ENCODE measurements at regions not wholly inside any gene's neighbourhood (a gene's known extent, or its start where the extent isn't known, plus 50 kb on each side); places are given as distances from the start of the nearest gene placed in this dataset.

- CTCF ChIA-PET: interaction anchor here (1.0 kb wide), 1 partner anchor 13 kb away, joined by 3 read pairs; no protein-coding TSS in a partner anchor
Measured at GRCh38 chr2:223541546-223541945, 60.6 kb downstream of the SCG2 start.

GRCh38 chr2:223542501-223542900 is 59.7 kb downstream of the SCG2 start:
- Mint-ChIP-seq H3K27me3 (peaks cover 7% of the 10 kb centered on the region), H3K4me1 (ENCODE audit: low read depth) (no peaks in the 10 kb centered on the region), H3K9me3 (no peaks in the 10 kb centered on the region), H3K36me3 (ENCODE audit: low read depth) (no peaks in the 10 kb centered on the region), H3K27ac (no peak overlapping the region), H3K4me3 (no peak overlapping the region)
- ChIA-PET POLR2A (no interaction called here), CTCF (interaction anchor here (1.0 to 1.8 kb wide), 2 partner anchors 12 to 82 kb away, joined by 3 read pairs; no protein-coding TSS in a partner anchor)
- no peak for ATAC-seq
- DNase-seq: no peak
- TF ChIP-seq, protein P1, sequence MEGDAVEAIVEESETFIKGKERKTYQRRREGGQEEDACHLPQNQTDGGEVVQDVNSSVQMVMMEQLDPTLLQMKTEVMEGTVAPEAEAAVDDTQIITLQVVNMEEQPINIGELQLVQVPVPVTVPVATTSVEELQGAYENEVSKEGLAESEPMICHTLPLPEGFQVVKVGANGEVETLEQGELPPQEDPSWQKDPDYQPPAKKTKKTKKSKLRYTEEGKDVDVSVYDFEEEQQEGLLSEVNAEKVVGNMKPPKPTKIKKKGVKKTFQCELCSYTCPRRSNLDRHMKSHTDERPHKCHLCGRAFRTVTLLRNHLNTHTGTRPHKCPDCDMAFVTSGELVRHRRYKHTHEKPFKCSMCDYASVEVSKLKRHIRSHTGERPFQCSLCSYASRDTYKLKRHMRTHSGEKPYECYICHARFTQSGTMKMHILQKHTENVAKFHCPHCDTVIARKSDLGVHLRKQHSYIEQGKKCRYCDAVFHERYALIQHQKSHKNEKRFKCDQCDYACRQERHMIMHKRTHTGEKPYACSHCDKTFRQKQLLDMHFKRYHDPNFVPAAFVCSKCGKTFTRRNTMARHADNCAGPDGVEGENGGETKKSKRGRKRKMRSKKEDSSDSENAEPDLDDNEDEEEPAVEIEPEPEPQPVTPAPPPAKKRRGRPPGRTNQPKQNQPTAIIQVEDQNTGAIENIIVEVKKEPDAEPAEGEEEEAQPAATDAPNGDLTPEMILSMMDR (IDR thresholded peaks at IDR 0.05): no peak
- intact Hi-C loops (cut with micrococcal nuclease): no loop called here

More at GRCh38 chr2:223541546-223541945, 60.6 kb downstream of the SCG2 start:
- no peaks in the 10 kb centered on the region for H3K9me3 Mint-ChIP-seq
- DNase-seq (no peak), ATAC-seq (no peak)
- POLR2A ChIA-PET: no interaction called here
- peaks cover 7% of the 10 kb centered on the region for H3K27me3 Mint-ChIP-seq
- H3K36me3 Mint-ChIP-seq (ENCODE audit: low read depth): no peaks in the 10 kb centered on the region
- TF ChIP-seq, protein P1 (IDR thresholded peaks at IDR 0.05): no peak
- H3K27ac Mint-ChIP-seq: no peak overlapping the region
- no peak overlapping the region for H3K4me3 Mint-ChIP-seq
- H3K4me1 Mint-ChIP-seq (ENCODE audit: low read depth): no peaks in the 10 kb centered on the region
- intact Hi-C loops (cut with micrococcal nuclease): no loop called here

GRCh38 chr2:223545406-223545805 is 56.8 kb downstream of the SCG2 start:
- intact Hi-C loops (cut with micrococcal nuclease): no loop called here
- ChIA-PET CTCF (no interaction called here), POLR2A (no interaction called here)
- no peak for DNase-seq
- no peak overlapping the region for H3K27ac Mint-ChIP-seq
- H3K27me3 Mint-ChIP-seq: peaks cover 2% of the 10 kb centered on the region
- no peak overlapping the region for H3K4me3 Mint-ChIP-seq
- TF ChIP-seq, protein P1 (IDR thresholded peaks at IDR 0.05): no peak
- no peak for ATAC-seq
- H3K9me3 Mint-ChIP-seq: no peaks in the 10 kb centered on the region
- no peaks in the 10 kb centered on the region for H3K4me1 Mint-ChIP-seq (ENCODE audit: low read depth)
- no peaks in the 10 kb centered on the region for H3K36me3 Mint-ChIP-seq (ENCODE audit: low read depth)

DNA sequence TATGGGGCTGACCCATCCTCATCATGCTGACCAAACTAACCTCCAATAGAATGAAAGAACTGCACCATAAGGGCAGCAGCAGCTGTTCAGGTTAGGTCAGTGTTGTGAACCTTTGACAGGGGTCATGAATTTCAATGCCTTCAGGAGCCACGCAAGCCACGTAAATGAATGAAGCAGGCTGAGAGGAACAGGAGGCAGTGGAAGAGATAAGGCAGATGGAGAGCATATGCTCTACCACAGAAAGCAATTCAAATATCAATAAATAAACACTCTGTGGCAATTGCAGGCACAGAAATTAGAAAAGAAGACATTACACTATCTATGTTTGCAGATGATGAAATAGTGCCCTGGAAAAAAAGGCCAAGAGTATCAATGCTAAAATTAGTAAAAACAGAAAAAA is 56.3 kb downstream of the SCG2 start:
- no peaks in the 10 kb centered on the region for H3K36me3 Mint-ChIP-seq (ENCODE audit: low read depth)
- ChIA-PET CTCF (no interaction called here), POLR2A (no interaction called here)
- intact Hi-C loops (cut with micrococcal nuclease): no loop called here
- H3K4me3 Mint-ChIP-seq: no peak overlapping the region
- no peak for ATAC-seq
- TF ChIP-seq, protein P1 (IDR thresholded peaks at IDR 0.05): no peak
- H3K27me3 Mint-ChIP-seq: peaks cover 2% of the 10 kb centered on the region
- H3K4me1 Mint-ChIP-seq (ENCODE audit: low read depth): no peaks in the 10 kb centered on the region
- DNase-seq: no peak
- H3K27ac Mint-ChIP-seq: no peak overlapping the region
- H3K9me3 Mint-ChIP-seq: no peaks in the 10 kb centered on the region

All from activated CD8-positive, alpha-beta T cell treated with anti-CD3 and anti-CD28 coated beads for 36 hours (primary cell).